NB4 (cell line): ENCODE measurements at regions not wholly inside any gene's neighbourhood (a gene's known extent, or its start where the extent isn't known, plus 50 kb on each side); places are given as distances from the start of the nearest gene placed in this dataset.

Experiments used
- DNase-seq: peaks from one replicate; pipeline ENCODE4 v3.0.0; 2010; ENCODE audit warnings: low read depth
- H3K4me3 ChIP-seq: one replicate; pipeline ENCODE4 v1.5.1; 2011; ENCODE audit warnings: mild to moderate bottlenecking, low read depth, low read length, moderate library complexity
- CTCF ChIP-seq: IDR thresholded peaks from one replicate; pipeline ENCODE4 v1.5.1; 2012; ENCODE audit warnings: low read depth, low read length
- MYC ChIP-seq: IDR thresholded peaks from 2 replicates; pipeline ENCODE4 v1.6.1; 2011; ENCODE audit warnings: low read depth, low read length
- POLR2A ChIP-seq: IDR thresholded peaks from 2 replicates; pipeline ENCODE4 v1.6.1; 2011; ENCODE audit warnings: mild to moderate bottlenecking; ENCODE audit not compliant: insufficient read length; ENCODE audit errors: extremely low read depth
- TF ChIP-seq, protein P1 (sequence below): IDR thresholded peaks from 2 replicates; pipeline ENCODE4 v1.6.1; 2011; ENCODE audit warnings: low read depth, low read length

DNA sequence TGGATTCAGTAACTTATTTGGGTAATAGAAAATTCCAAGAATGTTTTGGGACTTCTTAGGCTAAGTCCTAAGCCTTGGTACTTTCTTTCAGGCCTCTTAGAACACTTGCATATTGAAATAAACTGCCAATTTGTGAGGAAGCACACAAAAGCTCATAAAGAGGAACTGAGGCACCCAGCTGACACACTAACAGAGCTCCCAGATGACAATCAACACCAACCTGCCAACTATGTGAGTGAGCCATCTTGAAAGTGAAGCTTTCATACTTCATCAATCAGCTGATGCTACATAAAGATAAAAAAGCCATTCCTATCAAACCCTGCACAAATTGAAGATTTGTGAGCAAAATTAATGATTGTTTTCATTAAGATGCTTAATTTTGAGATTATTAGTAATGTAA is 832.5 kb upstream of the EPHA7 start:
- DNase-seq, result no peak

DNA sequence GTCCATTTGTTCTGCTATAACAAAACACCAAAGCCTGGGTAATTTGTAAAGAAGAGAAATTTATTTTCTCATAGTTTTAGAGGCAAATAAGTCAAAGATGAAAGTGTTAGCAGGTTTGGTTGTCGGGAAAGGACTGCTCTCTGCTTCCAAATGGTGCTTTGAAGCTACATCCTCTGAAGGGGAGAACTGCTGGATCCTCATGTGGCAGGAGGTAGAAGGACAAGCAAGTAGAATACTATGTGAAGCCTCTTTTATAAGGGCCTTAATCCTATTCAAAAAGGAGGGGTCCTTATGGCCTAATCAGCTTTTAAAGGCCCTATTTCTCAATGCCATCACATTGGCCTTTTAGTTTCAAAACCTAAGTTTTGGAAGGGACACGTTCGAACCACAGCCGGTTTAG is 826.0 kb upstream of the EPHA7 start:
- no peak for DNase-seq
- no peak overlapping the region for H3K4me3 ChIP-seq
- no peak for TF ChIP-seq CTCF
- TF ChIP-seq MYC, result no peak
- TF ChIP-seq, protein P1, sequence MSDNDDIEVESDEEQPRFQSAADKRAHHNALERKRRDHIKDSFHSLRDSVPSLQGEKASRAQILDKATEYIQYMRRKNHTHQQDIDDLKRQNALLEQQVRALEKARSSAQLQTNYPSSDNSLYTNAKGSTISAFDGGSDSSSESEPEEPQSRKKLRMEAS, result no peak
- TF ChIP-seq POLR2A, result no peak

More for the DNA sequence above, 832.5 kb upstream of the EPHA7 start:
- TF ChIP-seq, protein P1, result no peak
- no peak for TF ChIP-seq CTCF
- TF ChIP-seq MYC, result no peak
- TF ChIP-seq POLR2A, result no peak
- H3K4me3 ChIP-seq, result no peak overlapping the region

DNA sequence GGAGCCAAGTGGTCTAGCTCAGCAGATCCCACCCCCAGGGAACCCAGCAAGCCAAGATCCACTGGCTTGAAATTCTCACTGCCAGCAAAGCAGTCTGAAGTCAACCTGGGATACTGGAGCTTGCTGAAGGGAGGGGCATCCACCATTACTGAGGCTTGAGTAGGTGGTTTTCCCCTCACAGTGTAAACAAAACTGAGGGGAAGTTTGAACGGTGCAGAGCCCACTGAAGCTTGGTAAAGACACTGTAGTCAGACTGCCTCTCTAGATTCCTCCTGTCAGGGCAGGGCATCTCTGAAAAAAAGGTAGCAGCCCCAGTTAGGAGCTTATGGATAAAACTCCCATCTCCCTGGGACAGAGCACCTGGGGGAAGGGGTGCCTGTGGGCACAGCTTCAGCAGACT is 819.5 kb upstream of the EPHA7 start:
- TF ChIP-seq, protein P1, result no peak
- TF ChIP-seq MYC (no peak), POLR2A (no peak), CTCF (no peak)
- no peak for DNase-seq
- H3K4me3 ChIP-seq, result no peak overlapping the region

DNA sequence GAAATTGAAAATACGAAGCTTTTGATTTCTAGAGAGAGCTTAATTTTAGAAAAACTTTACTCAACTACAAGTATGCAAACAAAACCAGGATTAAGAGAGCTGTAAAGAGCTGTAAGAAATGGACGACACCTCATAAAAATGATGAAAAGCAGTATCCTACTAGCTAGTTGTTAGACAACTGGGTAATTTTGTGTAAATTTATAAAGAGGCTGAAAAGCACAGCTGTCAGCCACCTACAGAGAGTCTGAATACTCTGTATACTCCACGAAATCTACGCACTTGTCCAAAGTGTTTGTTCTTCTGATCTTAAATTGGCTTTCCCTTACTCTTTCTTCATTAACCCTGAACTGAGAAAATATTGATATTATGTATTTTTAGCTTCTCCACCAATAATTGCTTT is 808.4 kb upstream of the EPHA7 start:
- no peak for DNase-seq
- H3K4me3 ChIP-seq, result no peak overlapping the region
- TF ChIP-seq CTCF (no peak), MYC (no peak), POLR2A (no peak)
- TF ChIP-seq, protein P1, result no peak

DNA sequence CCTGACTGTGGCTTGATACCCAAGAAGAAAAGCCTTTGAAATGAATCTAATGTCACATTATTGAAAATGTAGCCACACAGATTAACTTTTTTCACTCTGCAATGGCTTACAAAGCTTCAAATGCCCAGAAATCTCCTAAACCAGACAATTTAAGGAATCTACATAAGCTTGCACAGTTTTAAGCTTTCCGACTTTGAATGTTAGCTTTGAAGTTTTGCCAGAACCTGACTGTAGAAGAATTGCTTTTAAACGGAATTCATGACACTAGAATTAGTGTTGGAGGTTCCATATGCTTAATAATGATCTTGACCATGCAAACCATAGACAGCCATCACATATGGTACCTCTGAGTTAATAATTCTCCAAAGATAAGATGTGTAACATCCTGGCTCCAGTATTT is 798.5 kb upstream of the EPHA7 start:
- TF ChIP-seq, protein P1, result no peak
- TF ChIP-seq POLR2A (no peak), CTCF (no peak), MYC (no peak)
- H3K4me3 ChIP-seq, result no peak overlapping the region
- DNase-seq, result no peak

GRCh38 chr6:94215552-94215951 is 796.2 kb upstream of the EPHA7 start:
- DNase-seq, result no peak
- no peak overlapping the region for H3K4me3 ChIP-seq
- TF ChIP-seq, protein P1, result no peak
- no peak for TF ChIP-seq MYC
